Fibroblast of skin of right quadriceps (primary cell): ENCODE measurements at regions not wholly inside any gene's neighbourhood (a gene's known extent, or its start where the extent isn't known, plus 50 kb on each side); places are given as distances from the start of the nearest gene placed in this dataset.
"Not testable (repeated sequence)": the region's sequence is repeated elsewhere in the genome, so short reads cannot be mapped to it uniquely, and the experiment has no call there.

Experiments
- DNase-seq: peaks from one replicate; pipeline ENCODE4 v3.0.0-alpha.2; 2013

GRCh38 chrX:13955975-13956374 is 73.7 kb downstream of the GEMIN8 start:
- DNase-seq: no peak

- DNase-seq: no peak
Observed at GRCh38 chrX:13955095-13955647, 74.5 kb downstream of the GEMIN8 start.

- no peak for DNase-seq
Observed at GRCh38 chrX:13952581-13952980, 77.1 kb downstream of the GEMIN8 start.

GRCh38 chrX:13946223-13946622 is 83.5 kb downstream of the GEMIN8 start:
- not testable (repeated sequence) for DNase-seq

GRCh38 chrX:13945787-13946186 is 83.9 kb downstream of the GEMIN8 start:
- DNase-seq: not testable (repeated sequence)

GRCh38 chrX:13940671-13941070 is 89.0 kb downstream of the GEMIN8 start:
- DNase-seq: no peak

GRCh38 chrX:13939741-13940597 is 89.7 kb downstream of the GEMIN8 start:
- DNase-seq: no peak

GRCh38 chrX:13938829-13939530 is 90.7 kb downstream of the GEMIN8 start:
- DNase-seq: no peak

GRCh38 chrX:13938051-13938828 is 91.5 kb downstream of the GEMIN8 start:
- no peak for DNase-seq

- peak; percentile 35 for DNase-seq
Observed at GRCh38 chrX:13937370-13938050, 92.2 kb downstream of the GEMIN8 start.

- no peak for DNase-seq
Observed at GRCh38 chrX:13936521-13937225, 93.0 kb downstream of the GEMIN8 start.

- no peak for DNase-seq
Observed at GRCh38 chrX:13934731-13935130, 95.0 kb downstream of the GEMIN8 start.

GRCh38 chrX:13933851-13934250 is 95.8 kb downstream of the GEMIN8 start:
- DNase-seq: no peak

- DNase-seq: no peak
Observed at GRCh38 chrX:13933352-13933751, 96.3 kb downstream of the GEMIN8 start.

GRCh38 chrX:13932416-13932815 is 97.3 kb downstream of the GEMIN8 start:
- no peak for DNase-seq

GRCh38 chrX:13927175-13927574 is 102.5 kb downstream of the GEMIN8 start:
- DNase-seq: no peak

GRCh38 chrX:13923845-13924244 is 105.8 kb downstream of the GEMIN8 start:
- no peak for DNase-seq

GRCh38 chrX:13923289-13923688 is 106.4 kb upstream of the GPM6B start:
- DNase-seq: no peak

- DNase-seq: no peak
Observed at GRCh38 chrX:13917507-13917906, 100.6 kb upstream of the GPM6B start.

- no peak for DNase-seq
Observed at GRCh38 chrX:13911586-13911985, 94.7 kb upstream of the GPM6B start.

GRCh38 chrX:13906093-13906492 is 89.2 kb upstream of the GPM6B start:
- DNase-seq: no peak

- no peak for DNase-seq
Observed at GRCh38 chrX:13903405-13903804, 86.5 kb upstream of the GPM6B start.
